ENCODE measurements at regions not wholly inside any gene's neighbourhood (a gene's known extent, or its start where the extent isn't known, plus 50 kb on each side); places are given as distances from the start of the nearest gene placed in this dataset.

- H3K36me3 Mint-ChIP-seq (ENCODE audit: low read depth), result peaks cover 16% of the 10 kb centered on the region; the same call in 2 of the 3 replicates
Measured at GRCh38 chr20:55605594-55605993, 399.7 kb downstream of the CBLN4 start.

More at GRCh38 chr20:55605594-55605993, 399.7 kb downstream of the CBLN4 start:
- H3K27ac Mint-ChIP-seq, result no peak overlapping the region
- Histone ChIP-seq H3K4me3 (no peak overlapping the region), H3K4me2 (no peak overlapping the region), H4K20me1 (replicated peaks; ENCODE audit: insufficient read depth) (no peaks in the 10 kb centered on the region), H3K27me3 (ENCODE audit: insufficient read depth) (no peaks in the 10 kb centered on the region), H3F3A (replicated peaks; ENCODE audit: low read depth) (no peaks in the 10 kb centered on the region), H3K79me2 (replicated peaks; ENCODE audit: insufficient read depth) (no peaks in the 10 kb centered on the region), H2AFZ (no peak overlapping the region), H3K9me2 (ENCODE audit: insufficient read depth) (no peaks in the 10 kb centered on the region), H3K36me3 (ENCODE audit: insufficient read depth) (peaks cover 17% of the 10 kb centered on the region), H3K4me1 (ENCODE audit: insufficient read depth) (no peaks in the 10 kb centered on the region), H3K27ac (ENCODE audit: low read depth) (no peak overlapping the region)
- no peak for DNase-seq (ENCODE audit: low spot score)
- H3K27me3 Mint-ChIP-seq (ENCODE audit: insufficient read depth, low read depth, poor library complexity), result no peaks in the 10 kb centered on the region
- ATAC-seq, result no peak
- TF ChIP-seq EZH2 (IDR thresholded peaks at IDR 0.05; ENCODE audit: low read depth, unreplicated experiment) (no peak), ETS1 (IDR thresholded peaks at IDR 0.05) (no peak), STAT1 (IDR thresholded peaks at IDR 0.05; ENCODE audit: unreplicated experiment) (no peak), NANOG (IDR thresholded peaks at IDR 0.05; ENCODE audit: borderline replicate concordance) (no peak), CTCF (conservative IDR thresholded peaks at IDR 0.05; ENCODE audit: low read depth in 2 of 2) (no peak), JUNB (IDR thresholded peaks at IDR 0.05; ENCODE audit: unreplicated experiment) (no peak), ZNF462 (CRISPR knock-in tag; IDR thresholded peaks at IDR 0.05) (no peak), CREB1 (CRISPR knock-in tag; IDR thresholded peaks at IDR 0.05; ENCODE audit: low read depth) (no peak), ZNF331 (CRISPR knock-in tag; IDR thresholded peaks at IDR 0.05; ENCODE audit: low read depth) (no peak), EZH2phosphoT487 (IDR thresholded peaks at IDR 0.05; ENCODE audit: unreplicated experiment) (no peak), POLR2AphosphoS5 (IDR thresholded peaks at IDR 0.05; ENCODE audit: low read depth) (no peak), REST (IDR thresholded peaks at IDR 0.05; ENCODE audit: unreplicated experiment) (no peak), ZNF114 (CRISPR knock-in tag; IDR thresholded peaks at IDR 0.05) (no peak)
- peaks cover 96% of the 10 kb centered on the region for H3K9me3 Mint-ChIP-seq
- H3K4me3 Mint-ChIP-seq, result no peak overlapping the region
- H3K4me1 Mint-ChIP-seq, result no peaks in the 10 kb centered on the region

Data from GM23338 (cell line).